ENCODE measurements at regions not wholly inside any gene's neighbourhood (a gene's known extent, or its start where the extent isn't known, plus 50 kb on each side); places are given as distances from the start of the nearest gene placed in this dataset.

- Histone ChIP-seq H3K4me3 (ENCODE audit: low read depth, low read length) (no peak overlapping the region), H3K36me3 (ENCODE audit: control insufficient read depth, insufficient read depth, low read length) (no peaks in the 10 kb centered on the region), H3K27me3 (ENCODE audit: control insufficient read depth, insufficient read depth, low read length) (no peaks in the 10 kb centered on the region)
- TF ChIP-seq CTCF (IDR thresholded peaks at IDR 0.05; ENCODE audit: insufficient read depth, low read length, poor library complexity, severe bottlenecking): no peak
- no peak for DNase-seq (ENCODE audit: low read depth)
Observed at GRCh38 chr6:163886428-163886827, 471.9 kb downstream of the QKI start.

- no peaks in the 10 kb centered on the region for H3K36me3 ChIP-seq (ENCODE audit: control insufficient read depth, insufficient read depth, low read length)
- no peaks in the 10 kb centered on the region for H3K27me3 ChIP-seq (ENCODE audit: control insufficient read depth, insufficient read depth, low read length)
- no peak for TF ChIP-seq CTCF (IDR thresholded peaks at IDR 0.05; ENCODE audit: insufficient read depth, low read length, poor library complexity, severe bottlenecking)
- DNase-seq (ENCODE audit: low read depth): no peak
- H3K4me3 ChIP-seq (ENCODE audit: low read depth, low read length): no peak overlapping the region
Observed at GRCh38 chr6:163883984-163884383, 469.5 kb downstream of the QKI start.

GRCh38 chr6:163878698-163879097, 464.2 kb downstream of the QKI start:
- Histone ChIP-seq H3K36me3 (ENCODE audit: control insufficient read depth, insufficient read depth, low read length) (no peaks in the 10 kb centered on the region), H3K27me3 (ENCODE audit: control insufficient read depth, insufficient read depth, low read length) (no peaks in the 10 kb centered on the region), H3K4me3 (ENCODE audit: low read depth, low read length) (no peak overlapping the region)
- no peak for DNase-seq (ENCODE audit: low read depth)
- no peak for TF ChIP-seq CTCF (IDR thresholded peaks at IDR 0.05; ENCODE audit: insufficient read depth, low read length, poor library complexity, severe bottlenecking)

- Histone ChIP-seq H3K36me3 (ENCODE audit: control insufficient read depth, insufficient read depth, low read length) (no peaks in the 10 kb centered on the region), H3K27me3 (ENCODE audit: control insufficient read depth, insufficient read depth, low read length) (no peaks in the 10 kb centered on the region), H3K4me3 (ENCODE audit: low read depth, low read length) (no peak overlapping the region)
- TF ChIP-seq CTCF (IDR thresholded peaks at IDR 0.05; ENCODE audit: insufficient read depth, low read length, poor library complexity, severe bottlenecking): no peak
- DNase-seq (ENCODE audit: low read depth): no peak
Observed at GRCh38 chr6:163877877-163878639, 463.5 kb downstream of the QKI start.

GRCh38 chr6:163876391-163876790, 461.9 kb downstream of the QKI start:
- TF ChIP-seq CTCF (IDR thresholded peaks at IDR 0.05; ENCODE audit: insufficient read depth, low read length, poor library complexity, severe bottlenecking): no peak
- no peaks in the 10 kb centered on the region for H3K36me3 ChIP-seq (ENCODE audit: control insufficient read depth, insufficient read depth, low read length)

GRCh38 chr6:163874784-163875183, 460.3 kb downstream of the QKI start:
- no peaks in the 10 kb centered on the region for H3K27me3 ChIP-seq (ENCODE audit: control insufficient read depth, insufficient read depth, low read length)
- H3K36me3 ChIP-seq (ENCODE audit: control insufficient read depth, insufficient read depth, low read length): no peaks in the 10 kb centered on the region
- no peak for TF ChIP-seq CTCF (IDR thresholded peaks at IDR 0.05; ENCODE audit: insufficient read depth, low read length, poor library complexity, severe bottlenecking)
- no peak overlapping the region for H3K4me3 ChIP-seq (ENCODE audit: low read depth, low read length)
- DNase-seq (ENCODE audit: low read depth): no peak

More at GRCh38 chr6:163876391-163876790, 461.9 kb downstream of the QKI start:
- no peak for DNase-seq (ENCODE audit: low read depth)
- Histone ChIP-seq H3K27me3 (ENCODE audit: control insufficient read depth, insufficient read depth, low read length) (no peaks in the 10 kb centered on the region), H3K4me3 (ENCODE audit: low read depth, low read length) (no peak overlapping the region)
